Hepatocyte (in vitro differentiated cells): ENCODE measurements at regions not wholly inside any gene's neighbourhood (a gene's known extent, or its start where the extent isn't known, plus 50 kb on each side); places are given as distances from the start of the nearest gene placed in this dataset.

Source experiments
- EZH2 ChIP-seq: fragments of 200-600 bp; sonication (generic); IDR thresholded peaks from 2 replicates; pipeline ENCODE4 v1.6.1; 2016; ENCODE audit warnings: antibody characterized with exemption, mild to moderate bottlenecking, borderline replicate concordance
- EZH2phosphoT487 ChIP-seq: fragments of 200-600 bp; sonication (generic); IDR thresholded peaks from one replicate; pipeline ENCODE4 v1.6.1; 2018; ENCODE audit warnings: antibody characterized with exemption, mild to moderate bottlenecking, low read depth, moderate library complexity; ENCODE audit not compliant: unreplicated experiment, severe bottlenecking
- TF ChIP-seq, protein P1 (sequence below): fragments of 200-600 bp; sonication (generic); IDR thresholded peaks from 2 replicates; pipeline ENCODE4 v1.5.1; 2016; ENCODE audit warnings: antibody characterized with exemption, mild to moderate bottlenecking; ENCODE audit not compliant: poor library complexity

DNA sequence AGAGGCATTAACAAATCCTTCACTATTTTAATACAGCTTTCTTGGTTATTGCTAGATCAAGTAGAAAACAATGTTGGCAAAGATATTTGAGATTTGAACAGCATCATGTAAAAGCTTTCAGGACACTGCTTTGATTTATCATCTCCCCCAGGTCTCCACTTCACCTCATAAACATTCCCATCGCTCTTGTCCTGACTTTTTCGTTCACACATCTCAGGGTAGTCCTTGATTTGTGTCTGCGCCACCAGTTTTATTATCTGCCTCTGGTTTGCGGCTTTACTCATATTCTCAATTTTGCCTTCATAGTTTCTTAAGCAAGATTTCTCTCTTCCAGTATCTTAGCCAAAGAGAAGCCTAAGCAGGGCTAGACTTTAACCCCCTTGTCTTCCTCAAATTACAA is 63.5 kb upstream of the ROR1 start:
- TF ChIP-seq, protein P1, sequence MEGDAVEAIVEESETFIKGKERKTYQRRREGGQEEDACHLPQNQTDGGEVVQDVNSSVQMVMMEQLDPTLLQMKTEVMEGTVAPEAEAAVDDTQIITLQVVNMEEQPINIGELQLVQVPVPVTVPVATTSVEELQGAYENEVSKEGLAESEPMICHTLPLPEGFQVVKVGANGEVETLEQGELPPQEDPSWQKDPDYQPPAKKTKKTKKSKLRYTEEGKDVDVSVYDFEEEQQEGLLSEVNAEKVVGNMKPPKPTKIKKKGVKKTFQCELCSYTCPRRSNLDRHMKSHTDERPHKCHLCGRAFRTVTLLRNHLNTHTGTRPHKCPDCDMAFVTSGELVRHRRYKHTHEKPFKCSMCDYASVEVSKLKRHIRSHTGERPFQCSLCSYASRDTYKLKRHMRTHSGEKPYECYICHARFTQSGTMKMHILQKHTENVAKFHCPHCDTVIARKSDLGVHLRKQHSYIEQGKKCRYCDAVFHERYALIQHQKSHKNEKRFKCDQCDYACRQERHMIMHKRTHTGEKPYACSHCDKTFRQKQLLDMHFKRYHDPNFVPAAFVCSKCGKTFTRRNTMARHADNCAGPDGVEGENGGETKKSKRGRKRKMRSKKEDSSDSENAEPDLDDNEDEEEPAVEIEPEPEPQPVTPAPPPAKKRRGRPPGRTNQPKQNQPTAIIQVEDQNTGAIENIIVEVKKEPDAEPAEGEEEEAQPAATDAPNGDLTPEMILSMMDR = no peak
- TF ChIP-seq EZH2phosphoT487 = no peak
- no peak for TF ChIP-seq EZH2
